ENCODE measurements at regions not wholly inside any gene's neighbourhood (a gene's known extent, or its start where the extent isn't known, plus 50 kb on each side); places are given as distances from the start of the nearest gene placed in this dataset.

DNA sequence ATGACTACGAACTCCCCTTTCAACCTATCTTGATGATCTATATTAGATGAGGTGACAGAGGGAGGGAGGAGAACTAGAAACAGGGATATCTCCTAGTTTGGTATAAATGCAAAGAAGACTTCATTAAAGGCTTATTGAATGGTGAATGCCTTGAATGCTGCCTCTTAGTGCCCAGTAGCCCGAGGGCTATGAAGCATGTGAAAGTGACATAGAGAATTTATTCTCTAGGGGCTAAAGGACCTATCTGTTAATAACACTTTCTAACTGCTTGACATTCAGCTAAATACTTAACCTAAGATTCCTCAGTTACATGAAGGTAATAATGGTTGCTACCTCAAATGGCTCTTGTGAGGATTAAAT is 764.1 kb downstream of the LTN1 start:
- TF ChIP-seq, protein P1, sequence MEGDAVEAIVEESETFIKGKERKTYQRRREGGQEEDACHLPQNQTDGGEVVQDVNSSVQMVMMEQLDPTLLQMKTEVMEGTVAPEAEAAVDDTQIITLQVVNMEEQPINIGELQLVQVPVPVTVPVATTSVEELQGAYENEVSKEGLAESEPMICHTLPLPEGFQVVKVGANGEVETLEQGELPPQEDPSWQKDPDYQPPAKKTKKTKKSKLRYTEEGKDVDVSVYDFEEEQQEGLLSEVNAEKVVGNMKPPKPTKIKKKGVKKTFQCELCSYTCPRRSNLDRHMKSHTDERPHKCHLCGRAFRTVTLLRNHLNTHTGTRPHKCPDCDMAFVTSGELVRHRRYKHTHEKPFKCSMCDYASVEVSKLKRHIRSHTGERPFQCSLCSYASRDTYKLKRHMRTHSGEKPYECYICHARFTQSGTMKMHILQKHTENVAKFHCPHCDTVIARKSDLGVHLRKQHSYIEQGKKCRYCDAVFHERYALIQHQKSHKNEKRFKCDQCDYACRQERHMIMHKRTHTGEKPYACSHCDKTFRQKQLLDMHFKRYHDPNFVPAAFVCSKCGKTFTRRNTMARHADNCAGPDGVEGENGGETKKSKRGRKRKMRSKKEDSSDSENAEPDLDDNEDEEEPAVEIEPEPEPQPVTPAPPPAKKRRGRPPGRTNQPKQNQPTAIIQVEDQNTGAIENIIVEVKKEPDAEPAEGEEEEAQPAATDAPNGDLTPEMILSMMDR (IDR thresholded peaks at IDR 0.05): no peak
- no peak for TF ChIP-seq POLR2AphosphoS5 (IDR thresholded peaks at IDR 0.05; ENCODE audit: insufficient read depth in 1 of 2, low read depth in 1 of 2)
- TF ChIP-seq POLR2A (IDR thresholded peaks at IDR 0.05): no peak

Data from vagina (tissue), 2 donors.